IMR-90 (cell line): ENCODE measurements at regions not wholly inside any gene's neighbourhood (a gene's known extent, or its start where the extent isn't known, plus 50 kb on each side); places are given as distances from the start of the nearest gene placed in this dataset.

ENCODE experiments used
- ATAC-seq: fragments of 200-7000 bp; cut with Tn5 transposase; 2 replicates; pipeline ENCODE4 v1.9.1; 2020; ENCODE audit warnings: low read depth, mild to moderate bottlenecking, moderate library complexity
- BruUV-seq: library from RNA; stranded (reverse); fragments of 400-500 nt; replicated peaks from 2 replicates; lab custom pipeline; 2021; lab: Mats Ljungman, UMichigan
- CTCF ChIA-PET: fragments of 300-600 bp; formaldehyde crosslinking; extraction: SDS; loops from one replicate; lab custom pipeline; 2021; ENCODE audit warnings: antibody characterized with exemption; lab: Yijun Ruan, JAX
- POLR2A ChIA-PET: fragments of 300-600 bp; sonication (Branson Sonifier 250); formaldehyde crosslinking; loops from one replicate; lab custom pipeline; 2022; ENCODE audit warnings: antibody characterized with exemption; ENCODE audit not compliant: unreplicated experiment; lab: Charles Lee
- DNase-seq: peaks from one replicate; pipeline ENCODE4 v3.0.0; 2013
- H2AFZ ChIP-seq: replicated peaks from 2 replicates; pipeline ENCODE3; 2013; ENCODE audit warnings: low read length, mild to moderate bottlenecking; ENCODE audit not compliant: poor library complexity
- H2AK5ac ChIP-seq: 2 replicates; pipeline ENCODE4 v1.6.1; 2013; ENCODE audit warnings: low read depth, low read length, inconsistent platforms
- H2AK9ac ChIP-seq: replicated peaks from 2 replicates; pipeline ENCODE3; 2013; ENCODE audit warnings: mild to moderate bottlenecking, low read depth, low read length, moderate library complexity; ENCODE audit not compliant: poor library complexity
- H2BK120ac ChIP-seq: 2 replicates; pipeline ENCODE4 v1.6.1; 2013; ENCODE audit warnings: low read depth, low read length, inconsistent platforms
- H2BK15ac ChIP-seq: 3 replicates; pipeline ENCODE4 v1.6.1; 2013; ENCODE audit warnings: low read depth, low read length, inconsistent platforms
- H2BK20ac ChIP-seq: 2 replicates; pipeline ENCODE4 v1.6.1; 2013; ENCODE audit warnings: low read depth, mild to moderate bottlenecking, inconsistent platforms, low read length, moderate library complexity
- H2BK5ac ChIP-seq: 2 replicates; pipeline ENCODE4 v1.6.1; 2013; ENCODE audit warnings: mild to moderate bottlenecking, low read depth, low read length, inconsistent platforms; ENCODE audit not compliant: poor library complexity, severe bottlenecking
- H3K14ac ChIP-seq: replicated peaks from 2 replicates; pipeline ENCODE4 v1.6.1; 2013; ENCODE audit warnings: low read depth, low read length, inconsistent platforms
- H3K18ac ChIP-seq: 2 replicates; pipeline ENCODE4 v1.6.1; 2013; ENCODE audit warnings: low read depth, low read length, control low read depth
- H3K23ac ChIP-seq: 2 replicates; pipeline ENCODE4 v1.6.1; 2013; ENCODE audit warnings: low read depth, low read length, inconsistent platforms
- H3K27ac ChIP-seq: 2 replicates; pipeline ENCODE4 v1.5.1; 2013; ENCODE audit warnings: mild to moderate bottlenecking, control low read depth, low read length; ENCODE audit not compliant: insufficient read depth
- H3K27me3 ChIP-seq: 2 replicates; pipeline ENCODE4 v1.6.1; 2013; ENCODE audit warnings: low read length; ENCODE audit not compliant: control insufficient read depth, insufficient read depth
- H3K36me3 ChIP-seq: 2 replicates; pipeline ENCODE4 v1.6.1; 2013; ENCODE audit warnings: low read length, mixed read lengths; ENCODE audit not compliant: control insufficient read depth, insufficient read depth
- H3K4ac ChIP-seq: 2 replicates; pipeline ENCODE4 v1.6.1; 2013; ENCODE audit warnings: low read depth, low read length, inconsistent platforms
- H3K4me1 ChIP-seq: 2 replicates; pipeline ENCODE4 v1.6.1; 2013; ENCODE audit warnings: low read length, mixed read lengths; ENCODE audit not compliant: control insufficient read depth, insufficient read depth
- H3K4me2 ChIP-seq: 2 replicates; pipeline ENCODE4 v1.6.1; 2013; ENCODE audit warnings: low read depth, mild to moderate bottlenecking, control low read depth, low read length, moderate library complexity
- H3K4me3 ChIP-seq: 2 replicates; pipeline ENCODE4 v1.5.1; 2013; ENCODE audit warnings: low read depth, mild to moderate bottlenecking, control low read depth, low read length, moderate library complexity; ENCODE audit not compliant: insufficient read depth
- H3K56ac ChIP-seq: 2 replicates; pipeline ENCODE4 v1.6.1; 2013; ENCODE audit warnings: low read length, inconsistent platforms; ENCODE audit not compliant: insufficient read depth; ENCODE audit errors: extremely low read depth
- H3K79me1 ChIP-seq, 2 experiments: 2 replicates each; pipeline ENCODE4 v1.6.1; 2013; ENCODE audit warnings: low read length in 2 of 2, inconsistent platforms in 1 of 2, low read depth in 1 of 2
- H3K9ac ChIP-seq: 2 replicates; pipeline ENCODE4 v1.6.1; 2013; ENCODE audit warnings: low read depth, low read length, control low read depth
- H3K9me1 ChIP-seq: 2 replicates; pipeline ENCODE4 v1.6.1; 2013; ENCODE audit warnings: low read length, inconsistent platforms; ENCODE audit not compliant: insufficient read depth
- H3K9me3 ChIP-seq: 2 replicates; pipeline ENCODE4 v1.6.1; 2013; ENCODE audit warnings: low read length; ENCODE audit not compliant: control insufficient read depth, insufficient read depth
- H4K20me1 ChIP-seq: 2 replicates; pipeline ENCODE4 v1.6.1; 2013; ENCODE audit warnings: low read length, inconsistent platforms; ENCODE audit not compliant: insufficient read depth
- H4K5ac ChIP-seq: 2 replicates; pipeline ENCODE4 v1.6.1; 2013; ENCODE audit warnings: mild to moderate bottlenecking, low read depth, low read length, control low read depth
- H4K8ac ChIP-seq, 2 experiments: 2 replicates each; pipeline ENCODE4 v1.6.1; 2013; ENCODE audit warnings: low read depth in 2 of 2, low read length in 2 of 2, control low read depth in 1 of 2, inconsistent platforms in 1 of 2
- H4K91ac ChIP-seq: 2 replicates; pipeline ENCODE4 v1.6.1; 2013; ENCODE audit warnings: low read depth, low read length, inconsistent platforms; ENCODE audit not compliant: insufficient read depth
- BHLHE40 ChIP-seq: fragments of 150-350 bp; IDR thresholded peaks from 2 replicates; pipeline ENCODE4 v1.6.1; 2016; ENCODE audit warnings: mild to moderate bottlenecking, low read depth, low read length
- CEBPB ChIP-seq: IDR thresholded peaks from 2 replicates; pipeline ENCODE4 v1.6.1; 2012; ENCODE audit warnings: low read depth, low read length, improper control_type of control experiment
- CHD1 ChIP-seq: IDR thresholded peaks from 2 replicates; pipeline ENCODE4 v1.6.1; 2012; ENCODE audit warnings: low read depth, low read length, improper control_type of control experiment
- ELK1 ChIP-seq: fragments of 150-350 bp; IDR thresholded peaks from 2 replicates; pipeline ENCODE4 v1.6.1; 2016; ENCODE audit warnings: low read depth, mild to moderate bottlenecking, low read length, moderate library complexity, borderline replicate concordance
- FOS ChIP-seq: fragments of 150-350 bp; IDR thresholded peaks from 2 replicates; pipeline ENCODE4 v1.6.1; 2016; ENCODE audit warnings: low read depth, low read length
- MAZ ChIP-seq: IDR thresholded peaks from 2 replicates; pipeline ENCODE4 v1.6.1; 2012; ENCODE audit warnings: low read depth, mild to moderate bottlenecking, low read length, improper control_type of control experiment, moderate library complexity, borderline replicate concordance
- MXI1 ChIP-seq: IDR thresholded peaks from 2 replicates; pipeline ENCODE4 v1.6.1; 2012; ENCODE audit warnings: low read depth, mild to moderate bottlenecking, low read length, moderate library complexity, borderline replicate concordance
- NFE2L2 ChIP-seq: fragments of 150-350 bp; IDR thresholded peaks from 2 replicates; pipeline ENCODE4 v1.6.1; 2016; ENCODE audit warnings: low read depth, mild to moderate bottlenecking, low read length
- POLR2A ChIP-seq: IDR thresholded peaks from 2 replicates; pipeline ENCODE4 v1.6.1; 2012; ENCODE audit warnings: mild to moderate bottlenecking, low read depth, low read length
- RAD21 ChIP-seq: IDR thresholded peaks from 2 replicates; pipeline ENCODE4 v1.6.1; 2012; ENCODE audit warnings: low read length, improper control_type of control experiment
- RCOR1 ChIP-seq: IDR thresholded peaks from 2 replicates; pipeline ENCODE4 v1.6.1; 2012; ENCODE audit warnings: mild to moderate bottlenecking, low read length, improper control_type of control experiment; ENCODE audit not compliant: insufficient replicate concordance
- RFX5 ChIP-seq: IDR thresholded peaks from 2 replicates; pipeline ENCODE4 v1.8.0; 2012; ENCODE audit warnings: low read depth, mild to moderate bottlenecking, low read length, moderate library complexity
- SMC3 ChIP-seq: fragments of 150-350 bp; IDR thresholded peaks from 2 replicates; pipeline ENCODE4 v1.6.1; 2016; ENCODE audit warnings: low read depth, mild to moderate bottlenecking, antibody characterized with exemption, low read length, moderate library complexity
- WGBS, 2 experiments: methylation state at CpG; one replicate each; pipeline versions ENCODE4 v1.1.5 to v1.1.7; 2013; ENCODE audit warnings: missing lambda C conversion rate in 2 of 2; ENCODE audit not compliant: insufficient read length in 1 of 2; ENCODE audit errors: extremely low coverage in 2 of 2; 5-methylcytosine and 5-hydroxymethylcytosine counted together
- dilution Hi-C: fragments of 300-500 bp; cut with HindIII; formaldehyde crosslinking; loops from one replicate; pipeline ENCODE4 v1.14.3; 2018; ENCODE audit warnings: low sequenced_read_pairs; ENCODE audit not compliant: unreplicated experiment
- in situ Hi-C: fragments of 300-500 bp; cut with MboI; formaldehyde crosslinking; loops from 3 replicates; pipeline ENCODE4 v1.14.3; 2019; ENCODE audit warnings: low sequenced_read_pairs, inconsistent platforms, mixed read lengths
- intact Hi-C: fragments of 100-400 bp; cut with micrococcal nuclease; formaldehyde crosslinking; loops from 2 replicates; pipeline ENCODE4 v1.10.0; 2022
- TF ChIP-seq, protein P1 (sequence below): conservative IDR thresholded peaks from 2 replicates; pipeline ENCODE4 v1.5.1; 2012; ENCODE audit warnings: mild to moderate bottlenecking, low read depth, low read length, improper control_type of control experiment
- TF ChIP-seq, protein P2 (sequence below): fragments of 150-350 bp; IDR thresholded peaks from 2 replicates; pipeline ENCODE4 v1.6.1; 2017; ENCODE audit warnings: mild to moderate bottlenecking, antibody characterized with exemption, low read length, low read depth

GRCh38 chr2:122949523-122949922 lies 1075.6 kb upstream of the CNTNAP5 start:
- no peaks in the 10 kb centered on the region for H4K20me1 ChIP-seq
- no peak overlapping the region for H4K5ac ChIP-seq
- CTCF ChIA-PET: no interaction called here
- H4K91ac ChIP-seq: no peak overlapping the region
- H3K14ac ChIP-seq: no peak overlapping the region
- dilution Hi-C loops (no loop called here), intact Hi-C loops (no loop called here), in situ Hi-C loops (no loop called here)
- no peak overlapping the region for H2BK20ac ChIP-seq
- H2AFZ ChIP-seq: no peak overlapping the region
- H3K9ac ChIP-seq: no peak overlapping the region
- H3K4ac ChIP-seq: no peak overlapping the region
- 0 out of 2 replicates have a peak, but pooled peaks cover 2% of the 10 kb centered on the region for H3K9me3 ChIP-seq
- no peak overlapping the region for H2BK15ac ChIP-seq
- BruUV-seq: no TSS peak
- no peaks in the 10 kb centered on the region for H3K9me1 ChIP-seq
- H3K4me3 ChIP-seq: no peak overlapping the region
- H3K4me2 ChIP-seq: no peak overlapping the region
- no peak overlapping the region for H2AK9ac ChIP-seq
- ATAC-seq: no peak
- H2BK5ac ChIP-seq: no peak overlapping the region
- POLR2A ChIA-PET: no interaction called here
- H3K27me3 ChIP-seq: no peaks in the 10 kb centered on the region
- no peak overlapping the region for H2AK5ac ChIP-seq
- no peaks in the 10 kb centered on the region for H3K79me1 ChIP-seq
- no peak overlapping the region for H3K27ac ChIP-seq
- H3K36me3 ChIP-seq: no peaks in the 10 kb centered on the region
- no peak overlapping the region for H3K23ac ChIP-seq
- no CpG with 5 or more reads among the region's 2 CpGs for WGBS, 2 experiments
- no peak for DNase-seq
- H3K4me1 ChIP-seq: no peaks in the 10 kb centered on the region
- TF ChIP-seq CHD1 (no peak), BHLHE40 (no peak), RAD21 (no peak), RFX5 (no peak), NFE2L2 (no peak), POLR2A (no peak), SMC3 (no peak), CEBPB (no peak), ELK1 (no peak), FOS (no peak), MXI1 (no peak), MAZ (no peak), RCOR1 (no peak)
- TF ChIP-seq, protein P1, sequence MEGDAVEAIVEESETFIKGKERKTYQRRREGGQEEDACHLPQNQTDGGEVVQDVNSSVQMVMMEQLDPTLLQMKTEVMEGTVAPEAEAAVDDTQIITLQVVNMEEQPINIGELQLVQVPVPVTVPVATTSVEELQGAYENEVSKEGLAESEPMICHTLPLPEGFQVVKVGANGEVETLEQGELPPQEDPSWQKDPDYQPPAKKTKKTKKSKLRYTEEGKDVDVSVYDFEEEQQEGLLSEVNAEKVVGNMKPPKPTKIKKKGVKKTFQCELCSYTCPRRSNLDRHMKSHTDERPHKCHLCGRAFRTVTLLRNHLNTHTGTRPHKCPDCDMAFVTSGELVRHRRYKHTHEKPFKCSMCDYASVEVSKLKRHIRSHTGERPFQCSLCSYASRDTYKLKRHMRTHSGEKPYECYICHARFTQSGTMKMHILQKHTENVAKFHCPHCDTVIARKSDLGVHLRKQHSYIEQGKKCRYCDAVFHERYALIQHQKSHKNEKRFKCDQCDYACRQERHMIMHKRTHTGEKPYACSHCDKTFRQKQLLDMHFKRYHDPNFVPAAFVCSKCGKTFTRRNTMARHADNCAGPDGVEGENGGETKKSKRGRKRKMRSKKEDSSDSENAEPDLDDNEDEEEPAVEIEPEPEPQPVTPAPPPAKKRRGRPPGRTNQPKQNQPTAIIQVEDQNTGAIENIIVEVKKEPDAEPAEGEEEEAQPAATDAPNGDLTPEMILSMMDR: no peak
- TF ChIP-seq, protein P2, sequence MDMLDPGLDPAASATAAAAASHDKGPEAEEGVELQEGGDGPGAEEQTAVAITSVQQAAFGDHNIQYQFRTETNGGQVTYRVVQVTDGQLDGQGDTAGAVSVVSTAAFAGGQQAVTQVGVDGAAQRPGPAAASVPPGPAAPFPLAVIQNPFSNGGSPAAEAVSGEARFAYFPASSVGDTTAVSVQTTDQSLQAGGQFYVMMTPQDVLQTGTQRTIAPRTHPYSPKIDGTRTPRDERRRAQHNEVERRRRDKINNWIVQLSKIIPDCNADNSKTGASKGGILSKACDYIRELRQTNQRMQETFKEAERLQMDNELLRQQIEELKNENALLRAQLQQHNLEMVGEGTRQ: no peak
- H2BK120ac ChIP-seq: no peak overlapping the region
- no peak overlapping the region for H3K56ac ChIP-seq
- no peak overlapping the region for H4K8ac ChIP-seq
- no peak overlapping the region for H3K18ac ChIP-seq
